Tibial nerve (tissue), 4 donors: ENCODE measurements at regions not wholly inside any gene's neighbourhood (a gene's known extent, or its start where the extent isn't known, plus 50 kb on each side); places are given as distances from the start of the nearest gene placed in this dataset.

Experiments
- CTCF ChIP-seq, 5 experiments: fragments of 200-600 bp in 3 of 5; fragments of 450-650 bp in 2 of 5; sonication (generic) in 3 of 5; IDR thresholded peaks; one replicate each; pipeline ENCODE4 v1.5.1; 2016 to 2019; ENCODE audit warnings: antibody characterized with exemption in 5 of 5, mild to moderate bottlenecking in 3 of 5, moderate library complexity in 2 of 5
- EP300 ChIP-seq, 2 donors: sonication (generic); formaldehyde crosslinking; IDR thresholded peaks; one replicate each; pipeline ENCODE4 v1.6.1; 2017; ENCODE audit warnings: antibody characterized with exemption in 2 of 2, mild to moderate bottlenecking in 1 of 2
- POLR2A ChIP-seq, 2 donors: fragments of 450-650 bp; IDR thresholded peaks; one replicate each; pipeline ENCODE4 v1.6.1; 2017; ENCODE audit warnings: antibody characterized with exemption in 2 of 2, mild to moderate bottlenecking in 2 of 2, moderate library complexity in 2 of 2

- TF ChIP-seq CTCF (IDR thresholded peaks at IDR 0.05), result no peak
- TF ChIP-seq POLR2A (IDR thresholded peaks at IDR 0.05), result no peak
- TF ChIP-seq EP300 (IDR thresholded peaks at IDR 0.05), result no peak
These were observed 550.8 kb downstream of the MED13L start for GRCh38 chr12:115726691-115727090.
